ENCODE measurements at regions not wholly inside any gene's neighbourhood (a gene's known extent, or its start where the extent isn't known, plus 50 kb on each side); places are given as distances from the start of the nearest gene placed in this dataset.

DNA sequence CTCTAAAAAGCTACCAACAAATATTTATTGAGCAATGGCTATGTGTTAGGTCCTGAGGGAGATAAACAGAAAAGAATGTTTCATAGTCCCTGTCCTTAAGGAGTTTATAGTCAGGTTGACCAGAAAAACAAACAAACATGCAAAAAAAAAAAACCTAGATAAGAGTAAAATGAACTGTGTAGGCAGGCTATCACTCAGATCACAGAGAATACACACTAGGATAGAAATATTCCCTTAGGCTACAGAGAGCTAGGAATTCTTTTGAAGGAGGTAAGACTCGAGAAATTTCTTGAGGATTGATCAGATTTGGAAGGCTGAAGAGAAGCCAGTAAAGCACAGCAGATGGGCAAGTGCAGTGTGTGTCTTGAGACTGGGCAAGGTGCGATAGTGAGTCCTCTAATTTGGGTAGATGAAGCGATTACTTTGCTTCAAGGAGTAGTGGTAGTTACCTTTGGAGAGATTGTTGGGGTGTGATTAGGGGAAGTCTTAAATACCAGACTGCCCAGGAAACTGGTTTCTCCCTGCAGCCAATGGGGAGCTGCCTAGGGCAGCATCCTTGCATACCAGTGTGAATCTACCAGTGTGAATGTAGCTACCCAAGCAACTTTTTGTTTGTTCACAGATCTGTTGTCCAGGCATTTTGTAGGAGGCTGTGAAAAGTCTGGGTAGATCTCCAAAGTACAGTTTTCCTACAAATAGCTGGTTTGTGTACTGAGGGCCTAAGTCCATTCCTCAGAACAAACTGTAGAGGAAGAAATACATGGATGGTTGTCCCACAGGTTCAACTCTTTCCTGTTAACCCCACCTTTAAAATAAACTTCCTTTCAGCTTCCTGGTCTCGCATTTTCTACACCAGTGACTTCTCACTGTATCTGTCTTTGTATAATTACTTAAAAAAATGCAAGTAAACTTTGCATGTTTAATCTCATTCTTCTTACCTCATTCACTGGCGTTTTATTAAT lies 314.1 kb downstream of the KLF5 start:
- H3K4me3 ChIP-seq (ENCODE audit: severe bottlenecking): no peak overlapping the region
- ATAC-seq (ENCODE audit: low read depth) (no peak), DNase-seq (ENCODE audit: low spot score) (no peak)
- H3K27ac ChIP-seq (ENCODE audit: poor library complexity, severe bottlenecking): no peak overlapping the region
- H3K4me1 ChIP-seq (ENCODE audit: insufficient read depth, poor library complexity, severe bottlenecking): peaks cover 18% of the 10 kb centered on the region
- TF ChIP-seq, protein P1, sequence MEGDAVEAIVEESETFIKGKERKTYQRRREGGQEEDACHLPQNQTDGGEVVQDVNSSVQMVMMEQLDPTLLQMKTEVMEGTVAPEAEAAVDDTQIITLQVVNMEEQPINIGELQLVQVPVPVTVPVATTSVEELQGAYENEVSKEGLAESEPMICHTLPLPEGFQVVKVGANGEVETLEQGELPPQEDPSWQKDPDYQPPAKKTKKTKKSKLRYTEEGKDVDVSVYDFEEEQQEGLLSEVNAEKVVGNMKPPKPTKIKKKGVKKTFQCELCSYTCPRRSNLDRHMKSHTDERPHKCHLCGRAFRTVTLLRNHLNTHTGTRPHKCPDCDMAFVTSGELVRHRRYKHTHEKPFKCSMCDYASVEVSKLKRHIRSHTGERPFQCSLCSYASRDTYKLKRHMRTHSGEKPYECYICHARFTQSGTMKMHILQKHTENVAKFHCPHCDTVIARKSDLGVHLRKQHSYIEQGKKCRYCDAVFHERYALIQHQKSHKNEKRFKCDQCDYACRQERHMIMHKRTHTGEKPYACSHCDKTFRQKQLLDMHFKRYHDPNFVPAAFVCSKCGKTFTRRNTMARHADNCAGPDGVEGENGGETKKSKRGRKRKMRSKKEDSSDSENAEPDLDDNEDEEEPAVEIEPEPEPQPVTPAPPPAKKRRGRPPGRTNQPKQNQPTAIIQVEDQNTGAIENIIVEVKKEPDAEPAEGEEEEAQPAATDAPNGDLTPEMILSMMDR (IDR thresholded peaks at IDR 0.05; ENCODE audit: poor library complexity, severe bottlenecking): no peak
- no peaks in the 10 kb centered on the region for H3K27me3 ChIP-seq (ENCODE audit: insufficient read depth, poor library complexity, severe bottlenecking)
- H3K36me3 ChIP-seq (ENCODE audit: low read depth): no peaks in the 10 kb centered on the region
- H3K9me3 ChIP-seq (ENCODE audit: severe bottlenecking): no peaks in the 10 kb centered on the region

DNA sequence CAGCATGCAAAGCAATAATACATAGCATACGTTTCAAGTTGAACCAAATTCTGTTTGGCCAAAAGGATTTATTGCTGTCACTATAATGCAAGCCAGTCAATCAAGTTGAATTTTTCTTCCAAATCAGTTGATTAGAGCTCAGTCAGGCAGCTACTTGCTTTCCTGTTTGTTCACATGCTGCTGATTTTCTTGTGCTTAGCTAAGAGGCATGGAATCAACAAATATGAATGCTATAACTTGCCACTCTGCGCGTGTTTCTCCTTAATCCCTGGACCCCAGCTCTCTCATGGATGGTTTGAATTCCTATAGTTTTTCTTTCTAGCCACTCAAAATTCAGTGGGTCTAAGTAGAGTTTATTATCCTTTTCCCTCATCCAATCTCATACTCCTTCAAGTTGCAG lies 311.3 kb downstream of the KLF5 start:
- H3K36me3 ChIP-seq (ENCODE audit: low read depth): no peaks in the 10 kb centered on the region
- no peak overlapping the region for H3K4me3 ChIP-seq (ENCODE audit: severe bottlenecking)
- H3K4me1 ChIP-seq (ENCODE audit: insufficient read depth, poor library complexity, severe bottlenecking): peaks cover 42% of the 10 kb centered on the region
- no peaks in the 10 kb centered on the region for H3K27me3 ChIP-seq (ENCODE audit: insufficient read depth, poor library complexity, severe bottlenecking)
- DNase-seq (ENCODE audit: low spot score) (no peak), ATAC-seq (ENCODE audit: low read depth) (no peak)
- TF ChIP-seq, protein P1 (IDR thresholded peaks at IDR 0.05; ENCODE audit: poor library complexity, severe bottlenecking): no peak
- H3K27ac ChIP-seq (ENCODE audit: poor library complexity, severe bottlenecking): peak overlapping the region; percentile 88
- H3K9me3 ChIP-seq (ENCODE audit: severe bottlenecking): no peaks in the 10 kb centered on the region

GRCh38 chr13:73369095-73369494 lies 310.3 kb downstream of the KLF5 start:
- H3K4me1 ChIP-seq (ENCODE audit: insufficient read depth, poor library complexity, severe bottlenecking): peaks cover 47% of the 10 kb centered on the region
- H3K9me3 ChIP-seq (ENCODE audit: severe bottlenecking): no peaks in the 10 kb centered on the region
- no peak overlapping the region for H3K4me3 ChIP-seq (ENCODE audit: severe bottlenecking)
- no peaks in the 10 kb centered on the region for H3K36me3 ChIP-seq (ENCODE audit: low read depth)
- ATAC-seq (ENCODE audit: low read depth) (peak; percentile 37; the same call in 2 of the 3 replicates), DNase-seq (ENCODE audit: low spot score) (no peak)
- H3K27ac ChIP-seq (ENCODE audit: poor library complexity, severe bottlenecking): peak overlapping the region; percentile 88
- TF ChIP-seq, protein P1 (IDR thresholded peaks at IDR 0.05; ENCODE audit: poor library complexity, severe bottlenecking): no peak
- no peaks in the 10 kb centered on the region for H3K27me3 ChIP-seq (ENCODE audit: insufficient read depth, poor library complexity, severe bottlenecking)

DNA sequence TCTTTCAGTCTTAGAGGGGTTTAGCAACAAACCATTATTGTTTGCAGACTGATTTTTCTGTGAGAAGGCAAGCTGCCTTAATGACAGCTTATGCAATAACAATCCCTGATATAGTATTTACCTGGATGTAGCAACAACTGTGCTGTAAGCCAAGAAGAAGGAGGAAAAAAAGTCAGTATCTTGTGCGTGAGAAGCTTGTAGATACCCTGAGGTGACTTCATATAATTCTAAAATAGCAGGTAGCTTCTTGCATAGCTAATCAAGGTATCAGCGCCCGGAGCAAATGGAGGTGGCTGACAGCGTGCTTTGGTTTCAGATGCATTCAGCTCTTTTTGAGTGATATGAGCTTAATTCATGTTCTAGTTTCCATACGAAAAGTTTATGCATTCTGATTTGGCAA lies 309.8 kb downstream of the KLF5 start:
- H3K4me3 ChIP-seq (ENCODE audit: severe bottlenecking): no peak overlapping the region

More for the DNA sequence above, 309.8 kb downstream of the KLF5 start:
- no peak for DNase-seq (ENCODE audit: low spot score)
- H3K27ac ChIP-seq (ENCODE audit: poor library complexity, severe bottlenecking): peak overlapping the region; percentile 88
- no peaks in the 10 kb centered on the region for H3K27me3 ChIP-seq (ENCODE audit: insufficient read depth, poor library complexity, severe bottlenecking)
- peak; percentile 66 for ATAC-seq (ENCODE audit: low read depth)
- H3K36me3 ChIP-seq (ENCODE audit: low read depth): no peaks in the 10 kb centered on the region
- no peaks in the 10 kb centered on the region for H3K9me3 ChIP-seq (ENCODE audit: severe bottlenecking)
- peaks cover 47% of the 10 kb centered on the region for H3K4me1 ChIP-seq (ENCODE audit: insufficient read depth, poor library complexity, severe bottlenecking)
- TF ChIP-seq, protein P1 (IDR thresholded peaks at IDR 0.05; ENCODE audit: poor library complexity, severe bottlenecking): no peak
